ENCODE measurements at regions not wholly inside any gene's neighbourhood (a gene's known extent, or its start where the extent isn't known, plus 50 kb on each side); places are given as distances from the start of the nearest gene placed in this dataset.

GRCh38 chr2:22217881-22218280 is 1094.1 kb downstream of the TDRD15 start:
- Histone ChIP-seq H3K9me3 (no peaks in the 10 kb centered on the region), H3K4me1 (replicated peaks) (no peaks in the 10 kb centered on the region), H3K36me3 (no peaks in the 10 kb centered on the region), H3K27ac (no peak overlapping the region), H3K4me3 (no peak overlapping the region), H3K27me3 (replicated peaks; ENCODE audit: insufficient read depth) (no peaks in the 10 kb centered on the region)
- TF ChIP-seq POLR2A (IDR thresholded peaks at IDR 0.05) = no peak
- TF ChIP-seq POLR2AphosphoS5 (IDR thresholded peaks at IDR 0.05) = no peak
- no peak for TF ChIP-seq CTCF (IDR thresholded peaks at IDR 0.05)
- DNase-seq (ENCODE audit: low spot score) = no peak
- intact Hi-C loops (cut with DNase I) = no loop called here
- 73% methylated on average over 1 of the region's 1 CpG for WGBS

GRCh38 chr2:22221006-22221405 is 1097.2 kb downstream of the TDRD15 start:
- Histone ChIP-seq H3K4me1 (replicated peaks) (no peaks in the 10 kb centered on the region), H3K27ac (no peak overlapping the region), H3K4me3 (no peak overlapping the region), H3K27me3 (replicated peaks; ENCODE audit: insufficient read depth) (no peaks in the 10 kb centered on the region), H3K9me3 (no peaks in the 10 kb centered on the region), H3K36me3 (no peaks in the 10 kb centered on the region)
- 52% methylated on average over 1 of the region's 1 CpG for WGBS
- TF ChIP-seq POLR2AphosphoS5 (IDR thresholded peaks at IDR 0.05) (no peak), POLR2A (IDR thresholded peaks at IDR 0.05) (no peak), CTCF (IDR thresholded peaks at IDR 0.05) (no peak)
- DNase-seq (ENCODE audit: low spot score) = no peak
- intact Hi-C loops (cut with DNase I) = no loop called here

- Histone ChIP-seq H3K4me3 (no peak overlapping the region), H3K4me1 (replicated peaks) (no peaks in the 10 kb centered on the region), H3K27ac (no peak overlapping the region), H3K9me3 (no peaks in the 10 kb centered on the region), H3K27me3 (replicated peaks; ENCODE audit: insufficient read depth) (no peaks in the 10 kb centered on the region), H3K36me3 (no peaks in the 10 kb centered on the region)
- TF ChIP-seq CTCF (IDR thresholded peaks at IDR 0.05) = no peak
- no peak for TF ChIP-seq POLR2A (IDR thresholded peaks at IDR 0.05)
- no peak for TF ChIP-seq POLR2AphosphoS5 (IDR thresholded peaks at IDR 0.05)
- intact Hi-C loops (cut with DNase I) = no loop called here
- 92% methylated on average over 3 of the region's 3 CpGs for WGBS
- DNase-seq (ENCODE audit: low spot score) = no peak
These were observed 1115.2 kb downstream of the TDRD15 start for GRCh38 chr2:22238967-22239366.

- H3K4me1 ChIP-seq (replicated peaks) = no peaks in the 10 kb centered on the region
- intact Hi-C loops (cut with DNase I) = no loop called here
- H3K36me3 ChIP-seq = no peaks in the 10 kb centered on the region
- 90% methylated on average over 4 of the region's 4 CpGs for WGBS
- TF ChIP-seq CTCF (IDR thresholded peaks at IDR 0.05) (no peak), POLR2A (IDR thresholded peaks at IDR 0.05) (no peak), POLR2AphosphoS5 (IDR thresholded peaks at IDR 0.05) (no peak)
- H3K27ac ChIP-seq = no peak overlapping the region
- DNase-seq (ENCODE audit: low spot score) = no peak
- H3K4me3 ChIP-seq = no peak overlapping the region
- H3K9me3 ChIP-seq = no peaks in the 10 kb centered on the region
- H3K27me3 ChIP-seq (replicated peaks; ENCODE audit: insufficient read depth) = no peaks in the 10 kb centered on the region
These were observed 1123.7 kb downstream of the TDRD15 start for GRCh38 chr2:22247466-22247865.

GRCh38 chr2:22248851-22249250 is 1125.1 kb downstream of the TDRD15 start:
- H3K4me1 ChIP-seq (replicated peaks) = no peaks in the 10 kb centered on the region
- no peaks in the 10 kb centered on the region for H3K36me3 ChIP-seq
- intact Hi-C loops (cut with DNase I) = no loop called here
- H3K9me3 ChIP-seq = no peaks in the 10 kb centered on the region
- no peak for DNase-seq (ENCODE audit: low spot score)
- no peak overlapping the region for H3K27ac ChIP-seq
- H3K4me3 ChIP-seq = no peak overlapping the region
- 73% methylated on average over 2 of the region's 2 CpGs for WGBS
- no peaks in the 10 kb centered on the region for H3K27me3 ChIP-seq (replicated peaks; ENCODE audit: insufficient read depth)
- no peak for TF ChIP-seq POLR2AphosphoS5 (IDR thresholded peaks at IDR 0.05)
- TF ChIP-seq CTCF (IDR thresholded peaks at IDR 0.05) = no peak
- no peak for TF ChIP-seq POLR2A (IDR thresholded peaks at IDR 0.05)
